B cell (primary cell): ENCODE measurements at regions not wholly inside any gene's neighbourhood (a gene's known extent, or its start where the extent isn't known, plus 50 kb on each side); places are given as distances from the start of the nearest gene placed in this dataset.

Experiments used
- EZH2 ChIP-seq: IDR thresholded peaks from 2 replicates; pipeline ENCODE4 v1.6.1; 2012; ENCODE audit warnings: borderline replicate concordance, low read depth, mild to moderate bottlenecking, moderate library complexity, low read length; ENCODE audit not compliant: insufficient read depth, poor library complexity, severe bottlenecking
- TF ChIP-seq, protein P1 (sequence below): fragments of 200-600 bp; IDR thresholded peaks from one replicate; pipeline ENCODE4 v1.8.0; 2022; ENCODE audit warnings: antibody characterized with exemption, mild to moderate bottlenecking

DNA sequence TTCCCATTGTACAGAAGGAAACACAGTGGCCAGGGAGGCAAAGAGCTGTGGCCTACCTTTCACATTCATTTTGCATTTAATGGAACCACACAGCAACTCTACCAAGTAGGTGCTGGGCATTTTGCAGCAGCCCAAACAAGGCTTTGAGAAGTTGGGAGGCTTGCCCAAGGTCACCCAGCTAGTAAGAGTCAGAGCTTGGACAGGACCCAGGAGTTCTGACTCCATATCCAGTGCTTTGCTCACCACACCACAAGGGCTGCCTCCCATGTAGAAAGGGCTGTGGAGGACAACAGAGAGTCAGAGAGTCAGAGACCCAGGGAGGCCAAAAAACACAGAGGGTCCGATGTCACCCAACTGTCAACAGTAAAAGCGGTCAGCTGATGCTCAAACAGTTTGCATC, 400.2 kb downstream of the BCL11B start:
- TF ChIP-seq, protein P1, sequence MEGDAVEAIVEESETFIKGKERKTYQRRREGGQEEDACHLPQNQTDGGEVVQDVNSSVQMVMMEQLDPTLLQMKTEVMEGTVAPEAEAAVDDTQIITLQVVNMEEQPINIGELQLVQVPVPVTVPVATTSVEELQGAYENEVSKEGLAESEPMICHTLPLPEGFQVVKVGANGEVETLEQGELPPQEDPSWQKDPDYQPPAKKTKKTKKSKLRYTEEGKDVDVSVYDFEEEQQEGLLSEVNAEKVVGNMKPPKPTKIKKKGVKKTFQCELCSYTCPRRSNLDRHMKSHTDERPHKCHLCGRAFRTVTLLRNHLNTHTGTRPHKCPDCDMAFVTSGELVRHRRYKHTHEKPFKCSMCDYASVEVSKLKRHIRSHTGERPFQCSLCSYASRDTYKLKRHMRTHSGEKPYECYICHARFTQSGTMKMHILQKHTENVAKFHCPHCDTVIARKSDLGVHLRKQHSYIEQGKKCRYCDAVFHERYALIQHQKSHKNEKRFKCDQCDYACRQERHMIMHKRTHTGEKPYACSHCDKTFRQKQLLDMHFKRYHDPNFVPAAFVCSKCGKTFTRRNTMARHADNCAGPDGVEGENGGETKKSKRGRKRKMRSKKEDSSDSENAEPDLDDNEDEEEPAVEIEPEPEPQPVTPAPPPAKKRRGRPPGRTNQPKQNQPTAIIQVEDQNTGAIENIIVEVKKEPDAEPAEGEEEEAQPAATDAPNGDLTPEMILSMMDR = no peak
- no peak for TF ChIP-seq EZH2
